Mesothelial cell of epicardium (in vitro differentiated cells): ENCODE measurements at regions not wholly inside any gene's neighbourhood (a gene's known extent, or its start where the extent isn't known, plus 50 kb on each side); places are given as distances from the start of the nearest gene placed in this dataset.

Source experiments
- DNase-seq, 2 experiments: peaks; one replicate each; pipeline ENCODE4 v3.0.0; 2021; ENCODE audit warnings: low spot score in 2 of 2; ENCODE audit not compliant: unreplicated experiment in 2 of 2
- H3K27ac Mint-ChIP-seq: 2 replicates; pipeline ENCODE4 v1.8.0; 2021; ENCODE audit warnings: mixed read lengths
- H3K27me3 Mint-ChIP-seq: 2 replicates; pipeline ENCODE4 v1.8.0; 2021; ENCODE audit warnings: low read depth, mixed read lengths
- H3K36me3 Mint-ChIP-seq: 2 replicates; pipeline ENCODE4 v1.8.0; 2021; ENCODE audit warnings: mixed read lengths
- H3K4me1 Mint-ChIP-seq: 2 replicates; pipeline ENCODE4 v1.8.0; 2021; ENCODE audit warnings: mixed read lengths
- H3K4me3 Mint-ChIP-seq: 2 replicates; pipeline ENCODE4 v1.8.0; 2021; ENCODE audit warnings: mild to moderate bottlenecking, moderate library complexity, mixed read lengths
- H3K9me3 Mint-ChIP-seq: 2 replicates; pipeline ENCODE4 v1.8.0; 2021; ENCODE audit warnings: mixed read lengths
- TF ChIP-seq, protein P1 (sequence below): fragments of 200-600 bp; sonication (generic); IDR thresholded peaks from one replicate; pipeline ENCODE4 v1.5.0; 2021; ENCODE audit warnings: antibody characterized with exemption; ENCODE audit not compliant: unreplicated experiment

DNA sequence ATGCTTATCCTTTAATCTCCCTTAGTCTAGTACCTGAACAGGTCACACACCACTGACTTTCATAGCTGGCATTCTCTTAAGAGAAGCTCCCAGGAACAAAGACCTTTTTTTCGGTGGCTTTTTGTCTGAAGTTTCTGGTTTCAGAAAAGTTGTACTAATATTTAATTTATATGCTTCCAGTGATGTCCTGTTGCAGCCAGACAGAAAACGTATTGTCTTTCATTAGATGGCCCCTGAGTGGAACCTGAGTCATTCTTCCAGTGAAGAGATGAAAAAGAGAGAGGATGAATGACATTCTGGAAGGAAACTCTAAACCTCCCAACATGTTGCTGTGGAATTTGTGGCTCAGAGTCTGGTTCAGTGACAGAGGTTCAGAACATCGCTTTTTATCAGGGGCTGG lies 274.8 kb upstream of the TAC1 start:
- H3K4me1 Mint-ChIP-seq: no peaks in the 10 kb centered on the region
- no peak for DNase-seq
- no peak overlapping the region for H3K27ac Mint-ChIP-seq
- TF ChIP-seq, protein P1, sequence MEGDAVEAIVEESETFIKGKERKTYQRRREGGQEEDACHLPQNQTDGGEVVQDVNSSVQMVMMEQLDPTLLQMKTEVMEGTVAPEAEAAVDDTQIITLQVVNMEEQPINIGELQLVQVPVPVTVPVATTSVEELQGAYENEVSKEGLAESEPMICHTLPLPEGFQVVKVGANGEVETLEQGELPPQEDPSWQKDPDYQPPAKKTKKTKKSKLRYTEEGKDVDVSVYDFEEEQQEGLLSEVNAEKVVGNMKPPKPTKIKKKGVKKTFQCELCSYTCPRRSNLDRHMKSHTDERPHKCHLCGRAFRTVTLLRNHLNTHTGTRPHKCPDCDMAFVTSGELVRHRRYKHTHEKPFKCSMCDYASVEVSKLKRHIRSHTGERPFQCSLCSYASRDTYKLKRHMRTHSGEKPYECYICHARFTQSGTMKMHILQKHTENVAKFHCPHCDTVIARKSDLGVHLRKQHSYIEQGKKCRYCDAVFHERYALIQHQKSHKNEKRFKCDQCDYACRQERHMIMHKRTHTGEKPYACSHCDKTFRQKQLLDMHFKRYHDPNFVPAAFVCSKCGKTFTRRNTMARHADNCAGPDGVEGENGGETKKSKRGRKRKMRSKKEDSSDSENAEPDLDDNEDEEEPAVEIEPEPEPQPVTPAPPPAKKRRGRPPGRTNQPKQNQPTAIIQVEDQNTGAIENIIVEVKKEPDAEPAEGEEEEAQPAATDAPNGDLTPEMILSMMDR: no peak
- no peaks in the 10 kb centered on the region for H3K27me3 Mint-ChIP-seq
- no peak overlapping the region for H3K4me3 Mint-ChIP-seq
- no peaks in the 10 kb centered on the region for H3K36me3 Mint-ChIP-seq
- H3K9me3 Mint-ChIP-seq: peaks cover 17% of the 10 kb centered on the region

DNA sequence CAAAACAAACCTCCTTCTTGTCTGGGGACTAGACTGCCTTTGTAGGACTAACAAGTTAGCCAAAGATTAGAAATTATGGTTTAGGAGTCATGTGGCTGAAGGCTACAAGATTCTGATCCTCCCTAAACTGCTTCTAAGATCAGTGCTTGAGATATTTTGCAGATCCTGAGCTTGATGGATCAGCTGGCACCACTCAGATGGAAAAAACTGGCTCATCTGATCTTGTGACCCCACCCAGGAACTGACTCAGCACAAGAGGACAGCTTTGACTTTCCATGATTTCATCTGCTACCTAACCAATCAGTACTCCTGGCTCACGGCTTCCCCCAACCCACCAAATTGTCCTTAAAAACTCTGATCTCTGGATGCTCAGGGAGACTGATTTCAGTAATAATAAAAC lies 271.5 kb upstream of the TAC1 start:
- peaks cover 19% of the 10 kb centered on the region for H3K9me3 Mint-ChIP-seq
- TF ChIP-seq, protein P1: no peak
- no peak for DNase-seq
- no peak overlapping the region for H3K4me3 Mint-ChIP-seq
- H3K27me3 Mint-ChIP-seq: peaks cover 2% of the 10 kb centered on the region
- no peak overlapping the region for H3K27ac Mint-ChIP-seq
- no peaks in the 10 kb centered on the region for H3K36me3 Mint-ChIP-seq
- no peaks in the 10 kb centered on the region for H3K4me1 Mint-ChIP-seq

DNA sequence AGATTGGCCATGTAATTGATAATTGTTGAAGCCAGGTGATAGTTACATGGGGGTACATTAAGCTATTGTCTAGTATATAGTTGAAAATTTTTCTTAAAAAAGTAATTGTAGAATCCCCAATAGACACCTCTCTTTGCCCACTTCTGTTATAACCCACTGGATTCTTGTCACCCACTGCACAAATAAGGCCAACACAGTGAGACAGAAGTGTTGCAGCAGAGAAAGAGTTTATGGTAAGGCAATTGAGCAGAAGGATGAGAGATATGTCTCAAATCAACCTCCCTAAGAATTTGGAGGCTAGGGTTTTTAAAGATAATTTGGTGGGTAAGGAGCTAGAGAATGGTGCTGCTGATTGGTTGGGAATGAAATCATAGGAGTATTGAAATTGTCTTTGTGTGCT lies 270.3 kb upstream of the TAC1 start:
- no peak overlapping the region for H3K4me3 Mint-ChIP-seq
- TF ChIP-seq, protein P1: no peak
- H3K4me1 Mint-ChIP-seq: no peaks in the 10 kb centered on the region
- H3K36me3 Mint-ChIP-seq: no peaks in the 10 kb centered on the region
- H3K27ac Mint-ChIP-seq: no peak overlapping the region
- peaks cover 6% of the 10 kb centered on the region for H3K27me3 Mint-ChIP-seq
- DNase-seq: no peak
- H3K9me3 Mint-ChIP-seq: peaks cover 19% of the 10 kb centered on the region

DNA sequence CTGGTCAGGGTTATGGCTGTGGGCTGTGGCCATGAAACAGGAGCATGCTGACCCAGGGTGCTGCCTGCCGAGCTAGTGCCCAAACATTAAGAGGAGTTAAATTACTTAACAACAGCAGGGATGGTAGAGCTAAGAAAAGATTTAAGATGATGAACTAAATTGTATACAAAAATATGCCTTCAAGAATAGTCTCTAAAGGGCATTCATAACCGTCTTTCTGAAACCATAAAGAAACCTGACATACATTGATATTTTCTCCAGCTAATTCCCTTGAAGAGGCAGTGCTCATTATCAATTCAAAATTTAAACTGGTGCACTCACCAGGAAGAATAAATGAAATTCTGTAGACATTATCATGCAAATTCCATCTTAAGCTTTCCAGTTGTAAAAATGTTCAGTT lies 265.8 kb upstream of the TAC1 start:
- no peak overlapping the region for H3K4me3 Mint-ChIP-seq
- H3K36me3 Mint-ChIP-seq: no peaks in the 10 kb centered on the region
- no peak for DNase-seq
- peaks cover 9% of the 10 kb centered on the region for H3K9me3 Mint-ChIP-seq
- H3K27ac Mint-ChIP-seq: no peak overlapping the region
- peaks cover 34% of the 10 kb centered on the region for H3K27me3 Mint-ChIP-seq
- TF ChIP-seq, protein P1: no peak
- no peaks in the 10 kb centered on the region for H3K4me1 Mint-ChIP-seq

DNA sequence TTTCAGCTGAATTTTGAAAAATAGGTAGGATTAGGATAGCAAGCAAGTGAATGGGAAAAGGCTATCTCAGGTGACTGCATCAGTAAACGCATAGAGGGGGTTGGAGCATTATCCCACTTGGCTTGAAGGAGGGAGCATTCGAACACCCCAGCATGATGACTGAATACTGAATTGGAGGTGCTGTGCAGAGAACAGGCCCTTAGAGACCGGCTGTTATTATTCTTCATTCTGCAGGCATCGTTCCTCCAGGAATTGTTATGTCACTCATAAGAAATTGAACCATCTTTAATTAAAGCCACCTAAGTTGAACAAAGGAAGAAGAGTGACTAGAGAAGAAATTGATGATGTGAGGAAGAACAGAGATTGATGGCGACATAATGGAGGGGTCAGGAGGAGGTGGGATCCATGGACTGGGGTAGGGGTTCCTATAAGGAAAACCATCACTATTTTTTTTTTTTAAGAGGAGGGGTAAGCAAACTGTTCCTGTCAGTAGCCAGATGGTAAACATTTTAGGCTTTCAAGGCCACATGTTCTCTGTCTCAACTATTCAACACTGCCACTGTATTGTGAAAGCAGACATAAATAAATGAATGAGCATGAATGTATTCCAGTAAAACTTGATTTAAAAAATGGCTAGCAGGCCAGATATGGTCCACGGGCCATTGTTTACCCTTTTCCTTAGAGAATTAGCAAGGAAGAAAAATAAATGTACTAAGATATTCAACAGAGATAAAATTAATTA lies 264.7 kb upstream of the TAC1 start:
- TF ChIP-seq, protein P1: no peak
- H3K27me3 Mint-ChIP-seq: peaks cover 44% of the 10 kb centered on the region
- no peak for DNase-seq
- no peaks in the 10 kb centered on the region for H3K4me1 Mint-ChIP-seq
- no peak overlapping the region for H3K4me3 Mint-ChIP-seq
- no peak overlapping the region for H3K27ac Mint-ChIP-seq
- no peaks in the 10 kb centered on the region for H3K36me3 Mint-ChIP-seq
- H3K9me3 Mint-ChIP-seq: peaks cover 2% of the 10 kb centered on the region

DNA sequence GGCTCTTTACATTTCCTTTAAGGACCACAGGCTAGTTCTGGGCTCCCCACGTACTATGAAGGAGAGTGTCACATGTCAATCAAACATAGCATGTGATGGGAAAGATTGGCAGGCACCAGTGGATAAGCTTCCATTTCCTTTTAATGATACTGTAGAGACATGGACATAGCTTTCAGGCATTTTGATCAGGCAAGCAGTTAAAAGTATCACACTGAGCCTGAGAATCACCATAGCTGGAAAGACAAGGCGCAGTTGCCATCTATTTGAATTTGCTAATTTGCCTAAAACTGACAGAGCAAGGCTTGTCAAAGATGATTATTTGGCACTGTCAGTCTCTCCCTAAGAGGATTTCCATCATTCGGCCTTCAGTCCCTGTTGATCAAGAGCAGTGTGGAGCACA lies 263.4 kb upstream of the TAC1 start:
- H3K9me3 Mint-ChIP-seq: no peaks in the 10 kb centered on the region
- H3K4me3 Mint-ChIP-seq: no peak overlapping the region
- TF ChIP-seq, protein P1: no peak
- H3K27ac Mint-ChIP-seq: no peak overlapping the region
- H3K27me3 Mint-ChIP-seq: peaks cover 54% of the 10 kb centered on the region
- H3K36me3 Mint-ChIP-seq: no peaks in the 10 kb centered on the region
- no peak for DNase-seq
- no peaks in the 10 kb centered on the region for H3K4me1 Mint-ChIP-seq
